Naive thymus-derived CD4-positive, alpha-beta T cell (primary cell): ENCODE measurements at regions not wholly inside any gene's neighbourhood (a gene's known extent, or its start where the extent isn't known, plus 50 kb on each side); places are given as distances from the start of the nearest gene placed in this dataset.

Experiments used
- ATAC-seq: fragments of 150-1000 bp; cut with Tn5 transposase; 2 replicates; pipeline ENCODE4 v1.10.0; 2021; ENCODE audit warnings: mild to moderate bottlenecking, moderate library complexity
- CTCF ChIA-PET: fragments of 350-600 bp; sonication (Branson Sonifier 250); formaldehyde crosslinking; loops from one replicate; lab custom pipeline; 2021; ENCODE audit warnings: antibody characterized with exemption; lab: Charles Lee
- POLR2A ChIA-PET: fragments of 350-600 bp; sonication (Branson Sonifier 250); formaldehyde crosslinking; loops from one replicate; lab custom pipeline; 2021; ENCODE audit warnings: antibody characterized with exemption, inconsistent platforms; lab: Charles Lee
- DNase-seq, 9 donors: peaks; one replicate each; pipeline versions ENCODE4 v3.0.0 to v3.0.0-alpha.2; 2020 to 2022; ENCODE audit warnings: mixed read lengths in 1 of 9
- H3K27ac ChIP-seq: one replicate; pipeline ENCODE4 v1.7.0; 2013; ENCODE audit warnings: mild to moderate bottlenecking, low read depth, low read length, moderate library complexity
- H3K27me3 ChIP-seq, 2 donors: one replicate each; pipeline ENCODE4 v1.7.0; 2013; ENCODE audit warnings: low read length in 2 of 2, mild to moderate bottlenecking in 2 of 2, moderate library complexity in 2 of 2; ENCODE audit not compliant: control insufficient read depth in 2 of 2, insufficient read depth in 2 of 2
- H3K36me3 ChIP-seq, 3 experiments: 1 replicate in 2 of 3; 2 replicates in 1 of 3; pipeline ENCODE4 v1.7.0; 2013; ENCODE audit warnings: low read length in 3 of 3, mild to moderate bottlenecking in 3 of 3, moderate library complexity in 1 of 3; ENCODE audit not compliant: insufficient read depth in 3 of 3, control insufficient read depth in 2 of 3
- H3K4me1 ChIP-seq, 2 donors: one replicate each; pipeline ENCODE4 v1.7.0; 2013; ENCODE audit warnings: low read length in 2 of 2, mild to moderate bottlenecking in 2 of 2, moderate library complexity in 1 of 2; ENCODE audit not compliant: control insufficient read depth in 2 of 2, insufficient read depth in 2 of 2
- H3K4me3 ChIP-seq: 2 replicates; pipeline ENCODE4 v1.7.0; 2013; ENCODE audit warnings: mild to moderate bottlenecking, low read length
- H3K9me3 ChIP-seq, 3 experiments: 1 replicate in 2 of 3; 2 replicates in 1 of 3; pipeline ENCODE4 v1.7.0; 2013; ENCODE audit warnings: low read length in 3 of 3; ENCODE audit not compliant: control insufficient read depth in 2 of 3
- H3K27ac Mint-ChIP-seq, 9 donors: one replicate each; pipeline ENCODE4 v1.8.0; 2020 to 2022; ENCODE audit warnings: mixed read lengths in 9 of 9, mild to moderate bottlenecking in 8 of 9, moderate library complexity in 5 of 9, inconsistent platforms in 2 of 9
- H3K27me3 Mint-ChIP-seq, 5 donors: one replicate each; pipeline ENCODE4 v1.8.0; 2021 to 2022; ENCODE audit warnings: mixed read lengths in 5 of 5, mild to moderate bottlenecking in 1 of 5
- H3K36me3 Mint-ChIP-seq, 5 donors: one replicate each; pipeline ENCODE4 v1.8.0; 2020 to 2022; ENCODE audit warnings: mixed read lengths in 5 of 5, mild to moderate bottlenecking in 3 of 5, inconsistent platforms in 1 of 5
- H3K4me1 Mint-ChIP-seq, 7 donors: one replicate each; pipeline ENCODE4 v1.8.0; 2020 to 2022; ENCODE audit warnings: mixed read lengths in 7 of 7, mild to moderate bottlenecking in 3 of 7, inconsistent platforms in 1 of 7
- H3K4me3 Mint-ChIP-seq, 10 donors: one replicate each; pipeline ENCODE4 v1.8.0; 2020 to 2022; ENCODE audit warnings: mild to moderate bottlenecking in 10 of 10, mixed read lengths in 10 of 10, moderate library complexity in 6 of 10, inconsistent platforms in 2 of 10
- H3K9me3 Mint-ChIP-seq, 11 donors: one replicate each; pipeline ENCODE4 v1.8.0; 2020 to 2022; ENCODE audit warnings: mixed read lengths in 11 of 11, mild to moderate bottlenecking in 4 of 11, inconsistent platforms in 1 of 11, moderate library complexity in 1 of 11
- intact Hi-C, 2 donors: fragments of 100-400 bp; cut with micrococcal nuclease; formaldehyde crosslinking; loops; one replicate each; pipeline ENCODE4 v1.15.1; 2023

GRCh38 chr15:35301088-35301487 lies 216.0 kb upstream of the NANOGP8 start:
- H3K4me3 Mint-ChIP-seq: no peak overlapping the region
- no peak overlapping the region for H3K27ac ChIP-seq
- H3K4me1 Mint-ChIP-seq: no peaks in the 10 kb centered on the region
- ATAC-seq (no peak), DNase-seq (no peak)
- no peak overlapping the region for H3K27ac Mint-ChIP-seq
- intact Hi-C loops: no loop called here
- no peaks in the 10 kb centered on the region for H3K9me3 Mint-ChIP-seq
- no peaks in the 10 kb centered on the region for H3K36me3 ChIP-seq
- H3K9me3 ChIP-seq: no peaks in the 10 kb centered on the region
- no peaks in the 10 kb centered on the region for H3K4me1 ChIP-seq
- ChIA-PET POLR2A (no interaction called here), CTCF (no interaction called here)
- peaks cover 0 to 3% (median 0%) of the 10 kb centered on the region in 5 donors for H3K36me3 Mint-ChIP-seq
- no peaks in the 10 kb centered on the region for H3K27me3 ChIP-seq
- H3K27me3 Mint-ChIP-seq: no peaks in the 10 kb centered on the region
- H3K4me3 ChIP-seq: no peak overlapping the region

GRCh38 chr15:35299059-35299735 lies 214.1 kb upstream of the NANOGP8 start:
- POLR2A ChIA-PET: no interaction called here
- CTCF ChIA-PET: no interaction called here

GRCh38 chr15:35298509-35298908 lies 213.4 kb upstream of the NANOGP8 start:
- H3K27me3 ChIP-seq: no peaks in the 10 kb centered on the region
- H3K36me3 Mint-ChIP-seq: peaks cover 0 to 3% (median 0%) of the 10 kb centered on the region in 5 donors
- no peak overlapping the region for H3K27ac Mint-ChIP-seq
- ChIA-PET CTCF (no interaction called here), POLR2A (no interaction called here)
- no peaks in the 10 kb centered on the region for H3K4me1 ChIP-seq
- H3K9me3 ChIP-seq: no peaks in the 10 kb centered on the region
- intact Hi-C loops: no loop called here
- H3K4me1 Mint-ChIP-seq: no peaks in the 10 kb centered on the region
- no peak for DNase-seq
- H3K27me3 Mint-ChIP-seq: no peaks in the 10 kb centered on the region
- H3K4me3 Mint-ChIP-seq: no peak overlapping the region
- no peak overlapping the region for H3K27ac ChIP-seq
- H3K9me3 Mint-ChIP-seq: no peaks in the 10 kb centered on the region
- no peak for ATAC-seq
- H3K4me3 ChIP-seq: no peak overlapping the region
- H3K36me3 ChIP-seq: no peaks in the 10 kb centered on the region

More at GRCh38 chr15:35299059-35299735, 214.1 kb upstream of the NANOGP8 start:
- ATAC-seq (no peak), DNase-seq (no peak)
- Histone ChIP-seq H3K27me3 (no peaks in the 10 kb centered on the region), H3K4me3 (no peak overlapping the region), H3K27ac (no peak overlapping the region), H3K36me3 (no peaks in the 10 kb centered on the region), H3K9me3 (no peaks in the 10 kb centered on the region), H3K4me1 (no peaks in the 10 kb centered on the region)
- H3K4me1 Mint-ChIP-seq: no peaks in the 10 kb centered on the region
- no peak overlapping the region for H3K4me3 Mint-ChIP-seq
- no peak overlapping the region for H3K27ac Mint-ChIP-seq
- intact Hi-C loops: no loop called here
- no peaks in the 10 kb centered on the region for H3K27me3 Mint-ChIP-seq
- H3K9me3 Mint-ChIP-seq: no peaks in the 10 kb centered on the region
- peaks cover 0 to 3% (median 0%) of the 10 kb centered on the region in 5 donors for H3K36me3 Mint-ChIP-seq

GRCh38 chr15:35293353-35294130 lies 208.4 kb upstream of the NANOGP8 start:
- no peak overlapping the region for H3K4me3 Mint-ChIP-seq
- CTCF ChIA-PET: interaction anchor here (0.6 kb wide), 1 partner anchor 1453 kb away, joined by 4 read pairs; no protein-coding TSS in a partner anchor
- no peak for ATAC-seq

GRCh38 chr15:35290301-35290721 lies 205.2 kb upstream of the NANOGP8 start:
- Mint-ChIP-seq H3K9me3 (peaks cover 0 to 2% (median 0%) of the 10 kb centered on the region in 11 donors), H3K4me1 (no peaks in the 10 kb centered on the region), H3K27ac (no peak overlapping the region), H3K27me3 (no peaks in the 10 kb centered on the region), H3K4me3 (no peak overlapping the region), H3K36me3 (no peaks in the 10 kb centered on the region)
- Histone ChIP-seq H3K9me3 (no peaks in the 10 kb centered on the region), H3K27ac (no peak overlapping the region), H3K36me3 (no peaks in the 10 kb centered on the region), H3K4me3 (no peak overlapping the region), H3K27me3 (no peaks in the 10 kb centered on the region), H3K4me1 (no peaks in the 10 kb centered on the region)
- intact Hi-C loops: no loop called here
- ChIA-PET POLR2A (no interaction called here), CTCF (no interaction called here)
- no peak for DNase-seq
- ATAC-seq: no peak

More at GRCh38 chr15:35293353-35294130, 208.4 kb upstream of the NANOGP8 start:
- DNase-seq: no peak
- H3K4me1 ChIP-seq: no peaks in the 10 kb centered on the region
- H3K27ac ChIP-seq: no peak overlapping the region
- intact Hi-C loops: no loop called here
- POLR2A ChIA-PET: no interaction called here
- Mint-ChIP-seq H3K36me3 (no peaks in the 10 kb centered on the region), H3K9me3 (no peaks in the 10 kb centered on the region), H3K27me3 (no peaks in the 10 kb centered on the region), H3K4me1 (no peaks in the 10 kb centered on the region), H3K27ac (no peak overlapping the region)
- H3K36me3 ChIP-seq: no peaks in the 10 kb centered on the region
- H3K9me3 ChIP-seq: no peaks in the 10 kb centered on the region
- H3K4me3 ChIP-seq: no peak overlapping the region
- no peaks in the 10 kb centered on the region for H3K27me3 ChIP-seq

GRCh38 chr15:35289024-35289617 lies 204.0 kb upstream of the NANOGP8 start:
- no peak for DNase-seq
- Mint-ChIP-seq H3K4me1 (no peaks in the 10 kb centered on the region), H3K4me3 (no peak overlapping the region), H3K36me3 (no peaks in the 10 kb centered on the region), H3K9me3 (peaks cover 0 to 3% (median 0%) of the 10 kb centered on the region in 11 donors), H3K27ac (no peak overlapping the region), H3K27me3 (no peaks in the 10 kb centered on the region)
- intact Hi-C loops: loop anchor here in 1 of 2 donors (5.0 kb wide), 1 partner anchor 153 kb away; no protein-coding TSS in a partner anchor
- H3K4me1 ChIP-seq: no peaks in the 10 kb centered on the region
- no peaks in the 10 kb centered on the region for H3K27me3 ChIP-seq
- no peak overlapping the region for H3K27ac ChIP-seq
- H3K4me3 ChIP-seq: no peak overlapping the region
- H3K36me3 ChIP-seq: no peaks in the 10 kb centered on the region
- POLR2A ChIA-PET: no interaction called here
- CTCF ChIA-PET: no interaction called here
- H3K9me3 ChIP-seq: no peaks in the 10 kb centered on the region
- ATAC-seq: no peak
